ENCODE measurements at regions not wholly inside any gene's neighbourhood (a gene's known extent, or its start where the extent isn't known, plus 50 kb on each side); places are given as distances from the start of the nearest gene placed in this dataset.
A peak's percentile ranks its signal among the peaks of the same experiment; 100 is the strongest.

GRCh38 chr11:113552271-113552670 is 77.1 kb upstream of the DRD2 start:
- TF ChIP-seq CTCF (IDR thresholded peaks at IDR 0.05; ENCODE audit: low read length, missing control alignments), result no peak
- no peak overlapping the region for H3K4me3 ChIP-seq (replicated peaks; ENCODE audit: low read depth, low read length)
- no peak for DNase-seq (ENCODE audit: low read depth)

- TF ChIP-seq CTCF (IDR thresholded peaks at IDR 0.05; ENCODE audit: low read length, missing control alignments), result no peak
- DNase-seq (ENCODE audit: low read depth), result no peak
- H3K4me3 ChIP-seq (replicated peaks; ENCODE audit: low read depth, low read length), result no peak overlapping the region
These were observed 76.4 kb upstream of the DRD2 start for GRCh38 chr11:113551645-113552044.

GRCh38 chr11:113549611-113550578 is 74.7 kb upstream of the DRD2 start:
- no peak for DNase-seq (ENCODE audit: low read depth)
- H3K4me3 ChIP-seq (replicated peaks; ENCODE audit: low read depth, low read length), result no peak overlapping the region
- TF ChIP-seq CTCF (IDR thresholded peaks at IDR 0.05; ENCODE audit: low read length, missing control alignments), result no peak

- no peak overlapping the region for H3K4me3 ChIP-seq (replicated peaks; ENCODE audit: low read depth, low read length)
- no peak for TF ChIP-seq CTCF (IDR thresholded peaks at IDR 0.05; ENCODE audit: low read length, missing control alignments)
- no peak for DNase-seq (ENCODE audit: low read depth)
These were observed 73.9 kb upstream of the DRD2 start for GRCh38 chr11:113549061-113549460.

GRCh38 chr11:113547739-113548138 is 72.5 kb upstream of the DRD2 start:
- no peak for DNase-seq (ENCODE audit: low read depth)
- H3K4me3 ChIP-seq (replicated peaks; ENCODE audit: low read depth, low read length), result no peak overlapping the region
- no peak for TF ChIP-seq CTCF (IDR thresholded peaks at IDR 0.05; ENCODE audit: low read length, missing control alignments)

- TF ChIP-seq CTCF (IDR thresholded peaks at IDR 0.05; ENCODE audit: low read length, missing control alignments), result no peak
These were observed 71.7 kb upstream of the DRD2 start for GRCh38 chr11:113546757-113547507.

More at GRCh38 chr11:113546757-113547507, 71.7 kb upstream of the DRD2 start:
- no peak overlapping the region for H3K4me3 ChIP-seq (replicated peaks; ENCODE audit: low read depth, low read length)
- DNase-seq (ENCODE audit: low read depth), result peak; percentile 51

All from fibroblast of pulmonary artery (primary cell).